Endothelial cell of umbilical vein (primary cell): ENCODE measurements at regions not wholly inside any gene's neighbourhood (a gene's known extent, or its start where the extent isn't known, plus 50 kb on each side); places are given as distances from the start of the nearest gene placed in this dataset.

Source experiments
- BruUV-seq: library from RNA; stranded (reverse); fragments of 400-500 nt; replicated peaks from 2 replicates; lab custom pipeline; 2021; lab: Mats Ljungman, UMichigan
- CTCF ChIA-PET: fragments of 300-600, 350-600 bp; sonication (Branson Sonifier 250); formaldehyde crosslinking; loops from one replicate; lab custom pipeline; 2021; ENCODE audit warnings: antibody characterized with exemption, inconsistent platforms; lab: Charles Lee
- POLR2A ChIA-PET: fragments of 300-600, 350-600 bp; sonication (Branson Sonifier 250); formaldehyde crosslinking; loops from one replicate; lab custom pipeline; 2021; ENCODE audit warnings: antibody characterized with exemption, inconsistent platforms; lab: Charles Lee
- DNase-seq: peaks from one replicate; pipeline ENCODE4 v3.0.0-alpha.2; 2011; ENCODE audit warnings: low read depth, low spot score
- FAIRE-seq: peaks from 2 replicates; lab custom pipeline; 2011; peaks lifted over from hg19 to GRCh38; lab: Jason Lieb, UNC
- H2AFZ ChIP-seq: 2 replicates; pipeline ENCODE4 v1.6.0; 2012; ENCODE audit warnings: low read depth, low read length, control low read depth, inconsistent platforms
- H3K27ac ChIP-seq: 2 replicates; pipeline ENCODE4 v1.5.1; 2011; ENCODE audit warnings: low read depth, mild to moderate bottlenecking, control low read depth, low read length, moderate library complexity; ENCODE audit not compliant: insufficient read depth
- H3K27me3 ChIP-seq, 2 experiments: 2 replicates each; pipeline versions ENCODE4 v1.6.0 to v1.6.1; 2011; ENCODE audit warnings: low read length in 2 of 2, mixed read lengths in 1 of 2; ENCODE audit not compliant: control insufficient read depth in 2 of 2, insufficient read depth in 2 of 2
- H3K36me3 ChIP-seq, 2 experiments: 2 replicates in 1 of 2; 3 replicates in 1 of 2; pipeline ENCODE4 v1.5.1; 2011; ENCODE audit warnings: low read length in 2 of 2, mild to moderate bottlenecking in 1 of 2, moderate library complexity in 1 of 2; ENCODE audit not compliant: control insufficient read depth in 2 of 2, insufficient read depth in 2 of 2; ENCODE audit errors: extremely low read depth in 1 of 2
- H3K4me1 ChIP-seq: 3 replicates; pipeline ENCODE4 v1.5.1; 2011; ENCODE audit warnings: mild to moderate bottlenecking, low read length; ENCODE audit not compliant: control insufficient read depth, insufficient read depth; ENCODE audit errors: extremely low read depth
- H3K4me2 ChIP-seq: 2 replicates; pipeline ENCODE4 v1.6.1; 2011; ENCODE audit warnings: low read length, control low read depth, mixed read lengths; ENCODE audit not compliant: insufficient read depth
- H3K4me3 ChIP-seq, 3 experiments: fragments of 200-600 bp in 1 of 3; sonication (generic), shearing (Covaris generic) in 1 of 3; replicated peaks in 1 of 3; 2 replicates each; pipeline ENCODE4 v1.5.1; 2011 to 2016; ENCODE audit warnings: control low read depth in 3 of 3, low read length in 3 of 3, mild to moderate bottlenecking in 2 of 3, inconsistent platforms in 1 of 3, low read depth in 1 of 3, moderate library complexity in 1 of 3; ENCODE audit not compliant: insufficient read depth in 1 of 3
- H3K79me2 ChIP-seq: 2 replicates; pipeline ENCODE4 v1.6.0; 2012; ENCODE audit warnings: low read length, inconsistent platforms; ENCODE audit not compliant: control insufficient read depth, insufficient read depth
- H3K9ac ChIP-seq: replicated peaks from 2 replicates; pipeline ENCODE3; 2011; ENCODE audit warnings: low read length, control low read depth; ENCODE audit not compliant: insufficient read depth; ENCODE audit errors: extremely low read depth
- H3K9me1 ChIP-seq: replicated peaks from 3 replicates; pipeline ENCODE4 v1.6.0; 2011; ENCODE audit warnings: mild to moderate bottlenecking, low read length; ENCODE audit not compliant: control insufficient read depth, insufficient read depth; ENCODE audit errors: extremely low read depth
- H3K9me3 ChIP-seq: replicated peaks from 2 replicates; pipeline ENCODE4 v1.5.1; 2012; ENCODE audit warnings: low read length, inconsistent platforms; ENCODE audit not compliant: control insufficient read depth, insufficient read depth
- H4K20me1 ChIP-seq: replicated peaks from 2 replicates; pipeline ENCODE3; 2011; ENCODE audit warnings: mild to moderate bottlenecking, low read length; ENCODE audit not compliant: control insufficient read depth, insufficient read depth; ENCODE audit errors: extremely low read depth
- EZH2 ChIP-seq: IDR thresholded peaks from 2 replicates; pipeline ENCODE4 v1.6.1; 2012; ENCODE audit warnings: borderline replicate concordance, low read depth, mild to moderate bottlenecking, moderate library complexity, low read length, inconsistent platforms; ENCODE audit not compliant: severe bottlenecking
- FOS ChIP-seq: IDR thresholded peaks from 2 replicates; pipeline ENCODE4 v1.6.1; 2011; ENCODE audit warnings: mild to moderate bottlenecking, low read length, moderate library complexity, borderline replicate concordance; ENCODE audit not compliant: insufficient read depth
- GATA2 ChIP-seq: IDR thresholded peaks from 2 replicates; pipeline ENCODE4 v1.7.0; 2011; ENCODE audit warnings: low read depth, mild to moderate bottlenecking, moderate library complexity, mixed read lengths, low read length; ENCODE audit not compliant: insufficient read length, insufficient read depth
- JUN ChIP-seq: IDR thresholded peaks from 2 replicates; pipeline ENCODE4 v1.6.1; 2011; ENCODE audit warnings: borderline replicate concordance, low read depth; ENCODE audit not compliant: insufficient read length, insufficient read depth
- MAX ChIP-seq: IDR thresholded peaks from 2 replicates; pipeline ENCODE4 v1.6.1; 2011; ENCODE audit not compliant: insufficient read depth, insufficient read length
- MYC ChIP-seq: IDR thresholded peaks from one replicate; pipeline ENCODE4 v1.6.1; 2011; ENCODE audit warnings: mild to moderate bottlenecking, low read depth, low read length
- POLR2A ChIP-seq: IDR thresholded peaks from 2 replicates; pipeline ENCODE4 v1.6.1; 2012; ENCODE audit warnings: low read depth, mild to moderate bottlenecking, control low read depth, low read length
- dilution Hi-C: fragments of 300-500 bp; cut with MboI; formaldehyde crosslinking; loops from one replicate; pipeline ENCODE4 v1.15.0; 2019; ENCODE audit warnings: low sequenced_read_pairs; ENCODE audit not compliant: extremely low pct_ligation_motif_present
- intact Hi-C: fragments of 100-400 bp; cut with micrococcal nuclease; formaldehyde crosslinking; loops from one replicate; pipeline ENCODE4 v1.10.0; 2022

- TF ChIP-seq FOS (no peak), EZH2 (no peak), POLR2A (no peak), MAX (no peak), MYC (no peak), GATA2 (no peak), JUN (no peak)
- DNase-seq = no peak
- CTCF ChIA-PET = interaction anchor here (1.3 kb wide), 1 partner anchor 297 kb away, joined by 4 read pairs; no protein-coding TSS in a partner anchor
- FAIRE-seq = no peak
- Histone ChIP-seq H4K20me1 (no peaks in the 10 kb centered on the region), H3K79me2 (no peaks in the 10 kb centered on the region), H3K4me3 (no peak overlapping the region), H3K4me1 (peaks cover 16% of the 10 kb centered on the region), H3K9ac (no peak overlapping the region), H3K4me2 (no peak overlapping the region), H3K36me3 (no peaks in the 10 kb centered on the region), H3K9me1 (no peaks in the 10 kb centered on the region), H2AFZ (no peak overlapping the region), H3K27me3 (no peaks in the 10 kb centered on the region), H3K9me3 (no peaks in the 10 kb centered on the region), H3K27ac (no peak overlapping the region)
- BruUV-seq = no TSS peak
- POLR2A ChIA-PET = no interaction called here
- dilution Hi-C loops (no loop called here), intact Hi-C loops (loop anchor here (10.0 kb wide), 1 partner anchor 250 kb away; no protein-coding TSS in a partner anchor)
These were observed 145.1 kb upstream of the C14orf180 start for GRCh38 chr14:104434214-104435076.
